ENCODE measurements at regions not wholly inside any gene's neighbourhood (a gene's known extent, or its start where the extent isn't known, plus 50 kb on each side); places are given as distances from the start of the nearest gene placed in this dataset.
"Not testable (repeated sequence)": the region's sequence is repeated elsewhere in the genome, so short reads cannot be mapped to it uniquely, and the experiment has no call there.

- not testable (repeated sequence) for TF ChIP-seq CTCF (IDR thresholded peaks at IDR 0.05; ENCODE audit: poor library complexity); EZH2phosphoT487 (IDR thresholded peaks at IDR 0.05; ENCODE audit: low read depth, severe bottlenecking, unreplicated experiment)
Measured at GRCh38 chr4:3882316-3882885, 116.2 kb downstream of the ADRA2C start.

All from hepatocyte (in vitro differentiated cells).